GM18508 (cell line): ENCODE measurements at regions not wholly inside any gene's neighbourhood (a gene's known extent, or its start where the extent isn't known, plus 50 kb on each side); places are given as distances from the start of the nearest gene placed in this dataset.
"Not testable (repeated sequence)": the region's sequence is repeated elsewhere in the genome, so short reads cannot be mapped to it uniquely, and the experiment has no call there.

ENCODE experiments used
- ATAC-seq: cut with Tn5 transposase; IDR thresholded peaks from one replicate; pipeline ENCODE4 v1.9.1; 2021; ENCODE audit warnings: moderate number of reproducible peaks; ENCODE audit not compliant: insufficient read depth, unreplicated experiment

GRCh38 chr6:120278689-120279396 is 929.3 kb upstream of the MAN1A1 start:
- ATAC-seq: no peak

DNA sequence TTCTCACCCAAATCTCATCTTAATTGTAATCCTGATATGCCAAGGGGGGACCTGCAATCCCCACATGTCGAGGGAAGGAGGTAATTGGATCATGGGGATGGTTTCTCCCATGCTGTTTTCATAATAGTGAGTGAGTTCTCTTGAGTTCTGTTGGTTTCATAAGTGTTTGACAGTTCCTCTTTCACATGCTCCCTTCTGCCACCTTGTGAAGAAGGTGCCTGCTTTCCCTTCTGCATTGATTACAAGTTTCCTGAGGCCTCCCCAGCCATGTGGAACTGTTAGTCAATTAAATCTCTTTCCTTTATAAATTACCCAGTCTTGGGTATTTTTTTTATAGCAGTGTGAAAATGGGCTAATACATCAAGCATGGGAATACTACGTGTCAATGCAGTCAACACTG is 925.0 kb upstream of the MAN1A1 start:
- ATAC-seq: no peak

- no peak for ATAC-seq
Measured at GRCh38 chr6:120273411-120273810, 923.9 kb upstream of the MAN1A1 start.

- ATAC-seq: no peak
Measured at GRCh38 chr6:120272038-120272437, 922.5 kb upstream of the MAN1A1 start.

- not testable (repeated sequence) for ATAC-seq
Measured at GRCh38 chr6:120268256-120268655, 918.7 kb upstream of the MAN1A1 start.

- ATAC-seq: no peak
Measured at GRCh38 chr6:120262354-120262753, 912.8 kb upstream of the MAN1A1 start.

GRCh38 chr6:120260636-120261035 is 911.1 kb upstream of the MAN1A1 start:
- no peak for ATAC-seq

DNA sequence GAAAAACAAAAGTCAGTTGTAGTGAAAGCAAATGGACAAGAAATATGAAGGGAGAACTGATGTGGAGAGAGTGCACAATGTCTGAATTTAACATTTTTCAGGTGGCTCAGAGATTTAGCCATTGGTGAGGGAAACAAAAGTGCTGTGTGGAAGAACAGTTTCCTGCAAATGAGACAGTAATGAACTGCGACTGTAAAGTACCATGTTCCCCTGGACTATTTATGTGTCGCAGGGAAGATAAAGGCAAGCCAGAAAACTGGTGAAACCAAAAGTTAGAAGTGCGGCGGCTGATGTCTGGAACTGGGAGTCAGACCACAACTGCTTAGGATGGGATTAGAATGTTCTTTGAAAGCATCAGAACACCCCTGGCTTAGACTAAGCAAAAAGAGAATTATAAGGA is 905.1 kb upstream of the MAN1A1 start:
- ATAC-seq: no peak

GRCh38 chr6:120248451-120248850 is 898.9 kb upstream of the MAN1A1 start:
- ATAC-seq: no peak

GRCh38 chr6:120237221-120237620 is 887.7 kb upstream of the MAN1A1 start:
- no peak for ATAC-seq

DNA sequence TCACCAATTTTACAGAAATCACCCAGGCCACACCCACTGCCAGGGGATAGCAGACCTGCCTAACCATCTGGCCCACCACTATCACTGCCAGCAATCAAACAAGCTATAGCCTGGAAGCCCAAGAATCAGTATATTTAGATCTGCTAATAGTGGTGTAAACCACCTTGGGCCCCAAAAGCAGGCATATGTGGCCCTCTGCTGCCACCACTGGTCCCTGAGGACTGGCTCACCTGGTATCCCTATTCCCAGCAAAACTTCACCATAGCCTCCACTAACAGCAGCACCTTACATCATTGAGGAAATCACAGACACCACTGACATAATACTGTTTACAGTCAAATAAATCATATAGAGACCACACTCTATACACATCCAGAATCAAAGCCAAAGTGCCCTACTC is 880.4 kb upstream of the MAN1A1 start:
- no peak for ATAC-seq

DNA sequence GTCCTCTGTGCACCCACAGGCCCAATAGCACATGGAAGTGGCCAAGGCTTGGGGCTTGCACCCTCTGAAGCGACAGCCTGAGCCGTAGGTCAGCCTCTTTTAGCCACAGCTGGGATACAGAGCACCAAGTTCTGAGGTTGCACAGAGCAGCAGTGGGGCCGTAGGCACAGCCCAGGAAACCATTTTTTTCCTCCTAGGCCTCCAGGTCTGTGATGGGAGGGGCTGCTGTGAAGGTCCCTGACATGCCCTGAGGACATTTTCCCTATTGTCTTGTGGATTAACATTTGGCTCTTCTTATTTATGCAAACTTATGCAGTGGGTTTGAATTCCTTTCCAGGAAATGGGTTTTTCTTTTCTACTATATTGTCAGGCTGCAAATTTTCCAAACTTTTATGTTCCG is 878.7 kb upstream of the MAN1A1 start:
- no peak for ATAC-seq

GRCh38 chr6:120219339-120219738 is 869.8 kb upstream of the MAN1A1 start:
- ATAC-seq: no peak

DNA sequence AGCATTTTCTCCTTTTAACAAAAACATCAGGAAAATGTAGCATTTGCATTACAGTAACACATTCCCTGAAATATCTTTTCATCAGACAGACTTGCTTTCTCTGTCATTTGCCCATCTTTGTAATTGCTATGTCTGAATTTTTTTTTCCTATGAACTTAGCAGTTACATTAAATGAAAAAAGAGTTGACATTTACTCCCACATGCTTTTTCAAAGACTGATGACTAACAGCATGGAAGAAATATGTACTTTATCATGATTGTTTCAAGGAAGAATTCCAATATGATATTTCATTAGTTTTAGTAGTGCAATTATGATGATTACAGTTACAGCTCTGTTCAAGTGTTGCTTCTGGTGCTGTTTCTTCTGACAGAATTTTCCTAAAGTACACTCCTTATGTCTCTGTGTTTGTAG is 864.5 kb upstream of the MAN1A1 start:
- ATAC-seq: no peak

DNA sequence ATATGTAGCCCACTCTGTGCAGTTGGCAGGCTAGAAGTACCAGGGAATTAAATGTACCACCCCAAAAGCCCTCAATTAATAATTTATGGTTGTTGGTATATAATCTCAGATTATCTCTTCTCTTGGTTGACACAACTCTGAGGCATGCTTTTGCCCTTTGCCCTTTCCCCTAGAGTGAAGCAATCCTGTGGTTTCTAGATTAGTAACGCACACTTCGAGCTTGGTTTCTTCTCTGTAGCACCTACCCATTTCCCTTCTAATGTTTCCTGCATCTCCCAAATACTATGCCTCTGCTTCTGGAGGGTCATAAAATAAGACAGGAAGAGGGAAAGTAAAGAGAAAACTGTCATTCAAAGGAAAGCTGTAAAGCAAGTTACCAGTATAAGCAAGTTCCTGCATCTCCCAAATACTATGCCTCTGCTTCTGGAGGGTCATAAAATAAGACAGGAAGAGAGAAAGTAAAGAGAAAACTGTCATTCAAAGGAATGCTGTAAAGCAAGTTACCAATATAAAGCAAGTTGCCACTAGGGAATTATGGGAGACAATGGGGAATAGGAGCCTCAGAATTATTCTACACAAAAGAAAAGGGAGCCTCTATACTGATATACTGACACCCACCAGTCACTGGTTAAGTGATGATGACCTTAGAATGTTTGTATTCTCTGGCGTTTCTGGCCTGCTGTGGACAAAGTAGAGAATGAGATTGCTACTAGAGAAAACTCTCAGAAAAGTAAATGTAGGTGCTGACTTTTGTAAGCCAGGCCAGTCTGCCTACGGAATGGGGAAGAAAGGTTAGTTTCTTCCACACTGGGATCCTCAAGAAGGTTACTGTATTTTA is 862.6 kb upstream of the MAN1A1 start:
- ATAC-seq: no peak

GRCh38 chr6:120202878-120203277 is 853.3 kb upstream of the MAN1A1 start:
- no peak for ATAC-seq

DNA sequence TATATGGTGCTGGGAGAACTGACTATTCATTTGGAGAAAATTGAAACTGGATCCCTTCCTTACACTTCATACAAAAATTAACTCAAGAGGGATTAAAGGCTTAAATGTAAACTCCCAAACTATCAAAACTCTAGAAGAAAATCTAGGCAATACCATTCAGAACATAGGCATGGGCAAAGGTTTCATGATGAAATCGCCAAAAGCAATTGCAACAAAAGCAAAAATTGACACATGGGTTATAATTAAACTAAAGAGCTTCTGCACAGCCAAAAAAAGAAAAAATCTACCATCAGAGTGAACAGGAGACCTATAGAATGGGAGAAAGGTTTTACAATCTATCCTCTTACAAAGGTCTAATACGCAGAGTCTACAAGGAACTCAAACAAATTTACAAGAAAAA is 851.3 kb upstream of the MAN1A1 start:
- ATAC-seq: no peak

GRCh38 chr6:120198033-120198432 is 848.5 kb upstream of the MAN1A1 start:
- ATAC-seq: no peak

GRCh38 chr6:120186080-120186479 is 836.5 kb upstream of the MAN1A1 start:
- ATAC-seq: no peak

GRCh38 chr6:120173250-120173649 is 823.7 kb upstream of the MAN1A1 start:
- no peak for ATAC-seq

DNA sequence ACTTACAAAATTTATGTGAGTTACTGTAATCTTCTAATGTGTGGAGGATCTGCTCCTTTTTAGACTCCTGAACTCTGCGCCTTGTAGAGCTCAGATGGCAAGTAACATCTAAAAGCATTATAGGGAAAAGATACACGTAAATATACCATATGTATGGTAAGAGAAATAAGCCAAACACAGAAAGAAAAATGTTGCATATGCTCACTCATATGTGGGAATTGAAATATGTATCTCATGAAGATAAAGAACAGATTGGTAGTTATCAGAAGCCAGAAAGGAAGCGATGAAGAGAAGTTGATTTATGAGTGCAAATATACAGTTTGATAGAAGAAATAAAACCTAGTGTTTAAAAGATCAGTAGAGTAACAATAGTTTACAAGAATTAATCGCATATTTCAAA is 815.0 kb upstream of the MAN1A1 start:
- no peak for ATAC-seq

DNA sequence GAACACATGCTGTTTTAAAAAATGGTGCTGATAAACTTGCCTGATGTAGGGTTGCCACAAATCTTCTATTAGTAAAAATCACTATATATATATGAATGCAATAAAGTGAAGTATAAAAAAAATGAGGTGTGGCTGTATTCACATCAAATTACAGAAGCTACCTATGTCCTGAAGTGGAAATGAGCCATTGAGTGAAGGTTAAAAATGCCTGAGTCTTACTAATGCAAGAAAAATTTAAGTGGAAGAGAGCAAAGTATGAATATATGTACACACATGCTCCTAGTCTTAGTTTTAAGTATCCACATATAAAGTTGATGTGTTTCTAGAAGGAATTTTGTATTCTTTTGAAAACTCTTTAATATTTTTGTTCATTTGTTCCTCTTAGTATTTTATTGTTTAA is 808.3 kb upstream of the MAN1A1 start:
- no peak for ATAC-seq
